ENCODE measurements at regions not wholly inside any gene's neighbourhood (a gene's known extent, or its start where the extent isn't known, plus 50 kb on each side); places are given as distances from the start of the nearest gene placed in this dataset.

- H3K4me3 ChIP-seq (ENCODE audit: low read depth, low read length): no peak overlapping the region
- no peak for TF ChIP-seq CTCF (IDR thresholded peaks at IDR 0.05; ENCODE audit: low read depth, low read length)
- in situ Hi-C loops (cut with HindIII; ENCODE audit: low sequenced_read_pairs): no loop called here
- no peak for DNase-seq (ENCODE audit: low read depth, low spot score)
Observed at GRCh38 chr16:62615526-62615925, 579.3 kb upstream of the CDH8 start.

GRCh38 chr16:62610291-62610690 lies 574.1 kb upstream of the CDH8 start:
- DNase-seq (ENCODE audit: low read depth, low spot score): no peak
- no peak for TF ChIP-seq CTCF (IDR thresholded peaks at IDR 0.05; ENCODE audit: low read depth, low read length)
- in situ Hi-C loops (cut with HindIII; ENCODE audit: low sequenced_read_pairs): no loop called here
- H3K4me3 ChIP-seq (ENCODE audit: low read depth, low read length): no peak overlapping the region

- in situ Hi-C loops (cut with HindIII; ENCODE audit: low sequenced_read_pairs): no loop called here
- TF ChIP-seq CTCF (IDR thresholded peaks at IDR 0.05; ENCODE audit: low read depth, low read length): no peak
- no peak for DNase-seq (ENCODE audit: low read depth, low spot score)
- no peak overlapping the region for H3K4me3 ChIP-seq (ENCODE audit: low read depth, low read length)
Observed at GRCh38 chr16:62602790-62603189, 566.6 kb upstream of the CDH8 start.

- in situ Hi-C loops (cut with HindIII; ENCODE audit: low sequenced_read_pairs): no loop called here
- no peak overlapping the region for H3K4me3 ChIP-seq (ENCODE audit: low read depth, low read length)
- no peak for DNase-seq (ENCODE audit: low read depth, low spot score)
- TF ChIP-seq CTCF (IDR thresholded peaks at IDR 0.05; ENCODE audit: low read depth, low read length): no peak
Observed at GRCh38 chr16:62597875-62598274, 561.6 kb upstream of the CDH8 start.

- H3K4me3 ChIP-seq (ENCODE audit: low read depth, low read length): no peak overlapping the region
- in situ Hi-C loops (cut with HindIII; ENCODE audit: low sequenced_read_pairs): no loop called here
- no peak for DNase-seq (ENCODE audit: low read depth, low spot score)
- no peak for TF ChIP-seq CTCF (IDR thresholded peaks at IDR 0.05; ENCODE audit: low read depth, low read length)
Observed at GRCh38 chr16:62596584-62596983, 560.3 kb upstream of the CDH8 start.

- no peak for DNase-seq (ENCODE audit: low read depth, low spot score)
- no peak overlapping the region for H3K4me3 ChIP-seq (ENCODE audit: low read depth, low read length)
- in situ Hi-C loops (cut with HindIII; ENCODE audit: low sequenced_read_pairs): no loop called here
- no peak for TF ChIP-seq CTCF (IDR thresholded peaks at IDR 0.05; ENCODE audit: low read depth, low read length)
Observed at GRCh38 chr16:62596125-62596524, 559.9 kb upstream of the CDH8 start.
